GM19463 (cell line): ENCODE measurements at regions not wholly inside any gene's neighbourhood (a gene's known extent, or its start where the extent isn't known, plus 50 kb on each side); places are given as distances from the start of the nearest gene placed in this dataset.
"Not testable (repeated sequence)": the region's sequence is repeated elsewhere in the genome, so short reads cannot be mapped to it uniquely, and the experiment has no call there.

Experiments
- ATAC-seq: cut with Tn5 transposase; IDR thresholded peaks from one replicate; pipeline ENCODE4 v1.9.1; 2021; ENCODE audit warnings: mild to moderate bottlenecking, moderate library complexity; ENCODE audit not compliant: unreplicated experiment

DNA sequence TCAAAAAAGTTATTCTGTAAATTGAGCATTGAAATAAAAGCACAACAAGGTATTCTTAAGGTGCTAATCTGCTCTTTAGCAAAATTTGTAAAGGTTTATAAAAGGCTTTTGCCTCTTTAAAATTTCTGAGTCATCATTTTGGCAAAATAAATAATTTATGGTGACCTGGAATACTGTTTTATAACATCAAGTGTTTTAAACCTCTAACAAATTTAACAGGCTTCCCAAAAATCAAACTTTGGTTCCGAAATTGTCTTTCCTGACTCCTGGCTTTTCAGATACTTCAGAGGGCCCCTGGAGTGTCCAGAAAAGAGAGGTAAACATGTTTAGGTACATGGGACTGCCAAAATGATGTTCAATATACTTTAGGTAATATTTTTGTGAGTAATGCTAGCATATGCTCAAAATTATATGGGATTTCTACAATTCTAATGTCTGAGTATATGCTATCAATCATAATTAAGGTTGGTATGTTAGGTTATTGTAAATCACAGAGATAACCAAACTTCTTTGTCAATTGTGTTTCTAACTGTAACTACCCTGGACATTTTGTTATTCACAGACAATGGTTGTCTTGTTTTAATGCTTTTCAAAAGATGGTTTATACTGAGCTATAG is 160.3 kb upstream of the OLIG3 start:
- ATAC-seq, result no peak

GRCh38 chr6:137655291-137655690 is 161.1 kb upstream of the OLIG3 start:
- no peak for ATAC-seq

- ATAC-seq, result no peak
These were observed 162.5 kb upstream of the OLIG3 start for GRCh38 chr6:137656735-137657134.

- ATAC-seq, result peak; percentile 54
These were observed 163.2 kb upstream of the OLIG3 start for GRCh38 chr6:137657351-137657911.

- ATAC-seq, result no peak
These were observed 164.1 kb upstream of the OLIG3 start for GRCh38 chr6:137658287-137658686.

GRCh38 chr6:137659871-137660270 is 165.7 kb upstream of the OLIG3 start:
- no peak for ATAC-seq

- ATAC-seq, result no peak
These were observed 166.1 kb upstream of the OLIG3 start for GRCh38 chr6:137660296-137660731.

DNA sequence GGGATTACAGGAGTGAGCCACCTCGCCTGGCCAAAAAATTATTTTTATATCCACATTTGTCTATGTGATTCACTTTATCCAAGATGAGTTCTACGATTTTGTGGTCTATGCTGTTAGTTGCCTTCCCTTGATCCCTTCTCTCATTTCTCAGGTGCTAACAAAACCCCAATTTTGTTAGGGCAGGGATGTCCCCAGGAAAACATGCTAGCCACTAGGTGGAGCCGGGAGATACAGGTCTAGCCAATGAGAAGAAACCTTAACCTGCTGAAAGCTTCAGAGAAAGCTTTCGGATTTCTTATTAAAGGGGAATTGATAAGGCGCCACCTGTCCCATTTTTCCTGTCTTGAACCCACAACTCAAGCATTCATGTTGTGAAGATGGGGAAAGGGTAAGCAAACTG is 167.4 kb upstream of the OLIG3 start:
- no peak for ATAC-seq

- ATAC-seq, result no peak
These were observed 170.0 kb upstream of the OLIG3 start for GRCh38 chr6:137664183-137664582.

GRCh38 chr6:137665342-137665934 is 171.2 kb upstream of the OLIG3 start:
- no peak for ATAC-seq

DNA sequence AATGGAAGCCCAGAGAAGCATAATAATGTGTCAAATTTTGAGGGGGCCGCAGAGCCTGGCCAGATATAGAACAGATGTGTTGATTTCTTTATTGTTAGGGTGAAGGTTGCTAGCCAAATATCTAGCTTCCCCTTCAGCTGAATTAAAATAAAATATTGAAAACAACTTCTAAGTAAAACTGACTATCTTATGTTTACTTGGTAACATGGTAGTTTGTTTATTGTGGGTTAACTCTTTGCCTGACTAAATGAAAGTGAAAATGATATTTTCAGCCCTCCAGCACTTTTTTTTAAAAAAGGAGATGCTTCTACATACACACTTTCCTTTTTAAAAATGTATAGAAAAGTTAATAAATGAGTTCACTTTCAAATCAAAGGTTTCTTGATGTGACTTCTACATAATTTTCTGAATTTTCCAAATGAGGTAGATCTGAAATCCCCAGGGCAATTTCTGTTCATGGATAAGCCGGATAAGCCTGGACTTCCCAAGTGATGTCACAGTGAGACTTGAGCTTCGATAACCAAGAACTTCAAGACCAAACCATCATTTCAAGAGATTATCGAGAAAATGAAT is 172.1 kb upstream of the OLIG3 start:
- ATAC-seq, result no peak

- ATAC-seq, result no peak
These were observed 179.4 kb upstream of the OLIG3 start for GRCh38 chr6:137673603-137674002.

DNA sequence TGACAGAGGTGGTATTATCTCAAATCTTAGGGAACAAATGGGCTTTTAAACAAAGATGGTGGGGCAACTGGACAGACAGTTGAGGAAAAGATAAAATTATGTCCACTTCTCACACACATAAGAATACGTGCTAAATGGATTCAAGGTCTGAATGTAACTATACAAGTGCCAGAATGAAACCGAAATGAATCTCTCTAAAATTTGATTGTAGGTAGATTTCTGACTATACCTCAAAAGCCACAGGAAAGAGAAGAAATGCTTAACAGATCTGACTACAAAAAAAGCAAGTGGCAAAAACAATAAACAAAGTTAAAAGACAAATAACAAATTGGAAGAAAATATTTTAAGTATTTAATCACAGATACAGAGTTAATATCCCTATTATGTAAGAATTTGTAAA is 182.7 kb upstream of the OLIG3 start:
- ATAC-seq, result peak; percentile 62

DNA sequence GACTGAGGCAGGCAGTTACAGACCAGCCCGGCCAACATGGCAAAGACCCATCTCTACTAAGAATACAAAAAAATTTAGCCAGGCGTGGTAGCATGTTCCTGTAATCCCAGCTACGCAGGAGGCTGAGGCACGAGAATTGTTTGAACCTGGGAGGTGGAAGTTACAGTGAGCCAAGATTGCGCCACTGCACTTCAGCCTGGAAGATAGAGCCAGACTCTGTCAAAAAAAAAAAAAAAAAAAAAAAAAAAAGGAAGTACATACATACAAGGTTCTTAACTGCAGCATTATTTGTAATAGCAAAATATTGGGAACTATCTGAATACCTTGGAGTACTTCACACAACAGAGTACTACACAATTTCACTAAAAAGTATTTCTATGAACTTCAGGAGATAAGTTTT is 183.5 kb upstream of the OLIG3 start:
- ATAC-seq, result no peak

- ATAC-seq, result no peak
These were observed 184.3 kb upstream of the OLIG3 start for GRCh38 chr6:137678451-137678850.

DNA sequence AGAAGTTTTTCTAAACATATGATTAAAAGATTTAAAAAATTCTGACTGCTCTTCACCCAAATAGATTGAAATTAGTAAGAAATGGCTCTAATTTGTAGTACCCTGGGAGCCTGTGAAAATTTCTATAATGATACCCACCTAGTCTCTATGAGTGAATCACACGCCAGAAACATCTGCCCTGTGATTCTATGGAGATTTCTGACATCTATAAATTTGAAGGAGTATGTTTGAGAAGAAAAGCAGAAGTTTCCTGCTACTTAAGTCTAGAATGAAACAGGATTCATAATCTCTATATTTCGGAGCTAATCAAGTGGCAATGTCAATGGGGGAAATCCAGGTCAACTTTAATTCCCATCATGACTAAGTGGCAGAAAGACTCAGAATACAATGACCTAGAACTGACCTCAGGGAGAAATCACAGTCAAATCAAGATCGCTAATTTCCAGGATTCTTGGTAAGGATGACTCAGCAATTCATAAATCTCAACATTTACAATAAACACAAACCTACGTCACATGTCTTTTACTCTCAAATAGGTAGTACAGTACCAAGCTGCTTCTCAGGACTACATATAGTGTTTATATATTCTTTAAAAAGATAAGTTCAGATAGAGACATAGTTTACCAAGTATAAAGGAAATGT is 186.2 kb upstream of the TNFAIP3 start:
- no peak for ATAC-seq

DNA sequence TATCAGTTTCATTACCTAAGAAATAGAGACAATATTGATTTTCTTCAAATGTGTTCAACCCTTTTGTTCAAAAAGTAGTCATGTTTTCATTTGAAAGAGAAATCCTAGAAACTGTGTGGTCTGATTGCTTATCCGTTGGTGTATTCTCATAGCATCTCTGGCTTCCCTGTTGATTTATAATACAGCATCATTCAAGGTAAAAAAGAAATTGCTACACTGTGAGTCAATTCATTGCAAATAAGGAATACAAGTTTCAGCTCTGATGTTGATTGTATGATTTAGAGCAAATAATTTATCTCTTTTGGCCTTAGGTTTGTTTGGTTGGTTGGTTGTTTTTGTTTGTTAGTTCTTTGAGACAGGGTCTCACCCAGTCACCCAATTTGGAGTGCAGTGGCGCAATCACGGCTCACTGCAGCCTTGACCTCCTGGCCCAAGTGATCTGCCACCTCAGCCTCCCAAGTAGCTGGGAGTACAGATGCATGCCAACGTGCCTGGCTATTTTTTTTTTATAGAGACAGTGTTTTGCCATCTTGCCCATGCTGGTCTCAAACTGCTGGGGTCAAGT is 185.5 kb upstream of the TNFAIP3 start:
- no peak for ATAC-seq

DNA sequence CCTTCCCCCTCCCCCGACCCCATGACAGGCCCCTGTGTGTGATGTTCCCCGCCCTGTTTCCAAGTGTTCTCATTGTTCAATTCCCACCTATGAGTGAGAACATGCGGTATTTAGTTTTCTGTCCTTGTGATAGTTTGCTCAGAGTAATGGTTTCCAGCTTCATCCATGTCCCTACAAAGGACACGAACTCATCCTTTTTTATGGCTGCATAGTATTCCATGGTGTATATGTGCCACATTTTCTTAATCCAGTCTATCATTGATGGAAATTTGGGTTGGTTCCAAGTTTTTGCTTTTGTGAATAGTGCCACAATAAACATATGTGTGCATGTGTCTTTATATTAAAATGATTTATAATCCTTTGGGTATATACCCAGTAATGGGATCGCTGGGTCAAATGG is 184.4 kb upstream of the TNFAIP3 start:
- not testable (repeated sequence) for ATAC-seq

DNA sequence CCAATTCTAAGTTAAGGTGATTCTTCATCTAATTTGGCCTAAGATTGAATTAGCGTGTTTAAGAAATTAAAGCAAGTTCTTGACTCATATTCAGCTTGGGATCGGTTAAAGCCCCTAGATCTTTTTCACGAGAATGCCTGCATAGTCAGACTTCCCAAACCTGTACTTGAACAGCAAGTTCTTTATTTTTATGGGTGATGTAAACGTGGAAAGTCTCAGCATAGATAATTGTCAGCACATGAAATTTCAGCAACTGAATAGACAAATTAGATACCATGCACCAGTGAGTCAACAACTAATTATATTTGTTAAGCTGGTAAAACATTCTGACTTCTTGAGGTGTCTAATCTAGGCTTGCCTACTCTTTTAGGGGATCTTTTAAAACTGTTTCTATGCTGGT is 183.1 kb upstream of the TNFAIP3 start:
- ATAC-seq, result no peak

DNA sequence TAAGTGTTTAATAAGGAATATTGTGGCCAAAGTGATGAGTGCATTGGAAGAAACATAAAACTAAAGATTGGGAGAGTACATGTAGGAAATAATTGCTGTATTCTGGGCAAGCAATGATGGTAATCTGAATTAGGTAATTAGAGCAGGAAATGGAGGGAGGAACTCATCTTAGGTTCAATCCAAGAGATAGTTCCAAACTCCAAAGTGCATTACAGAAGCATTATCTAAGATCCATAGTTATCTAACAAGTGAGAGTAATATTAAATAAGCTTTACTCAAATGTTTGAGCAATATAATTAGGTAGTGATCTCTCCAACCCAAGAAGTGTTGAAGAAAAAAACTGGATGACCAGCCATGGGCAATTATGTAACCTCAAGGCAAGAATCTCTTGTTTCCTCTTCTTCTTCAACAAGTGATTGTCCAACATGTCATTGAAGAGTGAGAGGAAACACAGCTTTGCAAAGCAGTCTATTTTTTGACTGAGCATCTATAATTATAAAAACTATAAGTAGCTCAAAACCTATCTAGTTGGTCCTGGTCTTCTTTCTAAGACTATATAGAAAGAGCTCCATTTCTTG is 181.2 kb upstream of the TNFAIP3 start:
- ATAC-seq, result no peak

- no peak for ATAC-seq
These were observed 179.2 kb upstream of the TNFAIP3 start for GRCh38 chr6:137687818-137688217.
